HG02840 (cell line): ENCODE measurements at regions not wholly inside any gene's neighbourhood (a gene's known extent, or its start where the extent isn't known, plus 50 kb on each side); places are given as distances from the start of the nearest gene placed in this dataset.

ENCODE experiments used
- ATAC-seq: cut with Tn5 transposase; IDR thresholded peaks from one replicate; pipeline ENCODE4 v1.9.1; 2021; ENCODE audit warnings: mild to moderate bottlenecking, moderate library complexity, moderate number of reproducible peaks; ENCODE audit not compliant: unreplicated experiment, low FRiP score

GRCh38 chr3:30256474-30256873, 349.9 kb upstream of the TGFBR2 start:
- no peak for ATAC-seq

GRCh38 chr3:30258426-30259392, 347.7 kb upstream of the TGFBR2 start:
- ATAC-seq, result no peak

DNA sequence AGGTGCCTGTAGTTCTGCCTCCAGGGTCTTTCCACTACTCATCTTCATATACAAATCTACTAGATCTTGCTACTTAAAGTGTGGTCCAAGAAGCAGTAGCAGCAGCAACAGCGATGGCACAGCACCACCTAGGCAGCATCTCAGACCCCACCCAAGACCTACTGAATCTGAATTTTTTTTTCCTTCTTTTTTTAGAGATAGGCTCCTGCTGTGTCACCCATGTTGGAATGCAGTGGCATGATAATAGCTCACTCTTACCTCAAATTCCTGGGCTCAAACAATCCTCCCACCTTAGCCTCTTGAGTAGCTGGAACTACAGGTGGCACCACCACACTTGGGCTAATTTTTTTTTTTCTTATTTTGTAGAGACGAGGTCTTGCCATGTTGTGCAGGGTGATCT, 346.7 kb upstream of the TGFBR2 start:
- no peak for ATAC-seq

GRCh38 chr3:30260762-30261161, 345.6 kb upstream of the TGFBR2 start:
- no peak for ATAC-seq

DNA sequence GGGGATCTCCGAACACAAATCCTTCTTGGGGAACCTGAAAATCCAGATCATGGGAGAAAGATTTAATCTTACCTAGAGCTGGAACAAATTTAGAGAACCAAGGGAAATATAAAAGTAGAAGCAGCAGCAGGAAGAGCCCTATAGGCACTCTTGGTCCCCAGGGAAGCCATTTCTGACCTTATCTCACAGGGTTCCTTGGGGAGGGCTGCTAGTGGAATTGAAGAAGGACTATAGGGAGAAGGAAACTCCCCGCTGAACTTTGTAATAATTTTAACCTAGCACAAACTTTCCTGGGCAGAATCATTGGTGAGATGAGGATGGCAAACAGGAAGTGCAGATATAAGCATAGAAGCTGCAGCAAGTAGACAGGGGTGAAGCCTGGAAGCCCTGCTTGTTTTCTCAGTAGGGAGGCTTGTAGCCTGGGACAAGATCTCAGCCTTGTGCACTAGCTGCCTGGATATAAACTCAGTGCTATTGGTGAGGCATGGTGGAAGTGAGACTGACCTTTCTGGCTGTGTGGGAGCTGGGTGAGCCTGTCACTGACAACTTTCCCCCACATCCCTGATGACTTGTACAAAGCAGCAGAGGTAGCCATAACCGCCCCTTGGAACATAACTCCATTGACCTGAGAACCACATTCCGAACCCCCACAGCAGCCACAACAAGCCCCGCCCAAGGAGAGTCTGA, 343.0 kb upstream of the TGFBR2 start:
- ATAC-seq, result no peak

DNA sequence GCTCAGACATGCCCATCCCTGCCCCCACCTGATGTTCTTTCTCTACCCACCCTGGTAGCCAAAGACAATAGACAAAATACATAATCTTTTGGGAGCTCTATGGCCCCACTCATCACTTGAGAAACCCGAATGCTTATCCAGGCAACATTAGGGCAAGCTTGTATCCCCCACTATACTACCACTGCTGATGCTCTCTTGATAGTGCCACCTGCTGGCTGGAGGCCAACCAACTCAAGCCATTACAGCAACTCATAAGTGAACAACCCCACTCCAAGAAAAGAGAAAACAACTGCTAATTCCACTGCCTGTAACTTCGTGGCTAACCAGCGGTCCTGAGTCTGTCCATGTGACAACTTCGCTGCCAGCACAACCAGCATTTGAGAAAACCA, 342.5 kb upstream of the TGFBR2 start:
- ATAC-seq, result no peak

GRCh38 chr3:30266524-30266923, 339.9 kb upstream of the TGFBR2 start:
- no peak for ATAC-seq

DNA sequence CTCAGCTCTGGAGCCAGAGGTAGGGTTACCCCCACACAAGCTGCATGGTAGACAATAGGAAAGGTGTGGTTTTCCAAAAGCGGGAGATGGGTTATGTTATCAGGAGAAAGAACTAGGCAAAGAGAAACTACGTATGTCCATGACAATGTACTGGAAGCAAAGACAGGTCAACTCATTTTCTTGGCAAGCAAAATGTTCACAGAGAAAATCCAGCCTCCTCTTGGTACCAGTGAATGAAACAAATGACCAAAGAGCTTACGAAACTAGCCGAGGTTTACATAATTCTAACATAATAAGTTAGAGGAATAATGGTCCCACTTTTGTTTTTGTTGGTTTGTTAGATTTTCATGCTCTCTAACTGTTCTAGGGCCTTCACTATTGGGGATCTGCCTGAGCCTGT, 338.1 kb upstream of the TGFBR2 start:
- no peak for ATAC-seq

GRCh38 chr3:30269751-30270445, 336.5 kb upstream of the TGFBR2 start:
- ATAC-seq, result no peak

GRCh38 chr3:30271781-30272180, 334.6 kb upstream of the TGFBR2 start:
- no peak for ATAC-seq

- ATAC-seq, result no peak
Observed at GRCh38 chr3:30273304-30274072, 332.9 kb upstream of the TGFBR2 start.

DNA sequence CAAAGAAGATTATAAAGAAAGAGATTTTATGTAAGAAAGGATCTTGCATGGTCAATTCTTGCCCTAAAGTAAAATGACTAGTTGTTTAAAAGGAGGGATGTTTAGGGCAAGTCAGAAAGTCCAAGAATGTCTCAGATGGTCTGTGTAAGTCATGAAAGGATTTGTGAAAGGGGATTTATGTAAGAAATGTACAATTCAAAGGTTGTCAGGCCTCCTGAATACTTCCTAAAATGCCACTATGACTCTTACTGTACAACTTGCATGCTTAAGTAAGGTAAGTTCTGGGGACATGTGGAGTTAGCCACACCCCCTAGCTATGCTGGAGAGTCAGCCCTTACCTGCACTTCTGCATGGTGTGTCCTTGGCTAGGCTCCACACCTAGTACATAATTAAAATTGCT, 328.9 kb upstream of the TGFBR2 start:
- no peak for ATAC-seq

DNA sequence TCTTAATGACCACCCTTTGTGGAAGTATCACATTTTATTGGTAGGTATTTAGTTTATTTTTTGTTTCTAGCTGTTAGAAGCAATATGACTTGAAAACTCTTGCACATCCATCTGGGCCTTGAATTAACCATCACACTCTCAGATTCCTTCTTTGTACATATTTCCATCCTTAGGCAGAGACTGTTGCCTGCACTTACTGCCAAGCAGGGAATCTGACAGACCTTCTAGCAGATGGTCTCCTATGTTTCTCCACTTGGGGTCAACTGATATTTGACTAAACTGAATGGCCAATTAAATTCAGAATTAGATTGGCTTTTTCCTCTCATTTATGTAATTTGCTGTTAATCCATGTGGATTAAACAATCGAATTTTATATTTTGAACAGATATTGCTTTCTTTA, 324.9 kb upstream of the TGFBR2 start:
- ATAC-seq, result no peak

DNA sequence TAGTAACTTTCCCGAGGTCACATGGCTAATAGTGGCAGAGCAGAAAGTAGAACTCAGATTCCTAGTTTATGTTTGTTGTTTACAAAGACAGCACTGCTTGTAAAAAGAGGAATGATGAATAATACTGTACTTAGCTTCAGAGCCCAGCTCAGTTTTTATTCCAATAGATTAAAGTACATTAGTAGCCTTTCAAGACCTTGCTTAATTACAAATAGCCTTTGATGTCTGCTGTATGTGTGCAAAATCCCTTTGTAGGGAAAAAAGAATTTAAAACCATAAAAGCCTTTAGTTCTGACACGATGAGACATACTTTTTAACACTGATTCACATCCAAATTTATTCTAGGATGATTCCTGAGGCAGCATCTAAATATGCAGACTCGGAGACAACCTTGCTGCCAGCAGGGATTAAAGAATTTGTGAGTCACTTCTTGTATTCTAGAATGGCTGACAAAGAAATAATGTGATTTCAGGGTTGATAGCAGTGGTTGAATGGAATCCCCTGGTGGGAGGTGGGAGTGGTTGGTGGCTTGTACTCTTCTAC, 324.2 kb upstream of the TGFBR2 start:
- no peak for ATAC-seq

GRCh38 chr3:30285188-30286006, 321.0 kb upstream of the TGFBR2 start:
- ATAC-seq, result no peak

GRCh38 chr3:30286007-30286669, 320.3 kb upstream of the TGFBR2 start:
- no peak for ATAC-seq

DNA sequence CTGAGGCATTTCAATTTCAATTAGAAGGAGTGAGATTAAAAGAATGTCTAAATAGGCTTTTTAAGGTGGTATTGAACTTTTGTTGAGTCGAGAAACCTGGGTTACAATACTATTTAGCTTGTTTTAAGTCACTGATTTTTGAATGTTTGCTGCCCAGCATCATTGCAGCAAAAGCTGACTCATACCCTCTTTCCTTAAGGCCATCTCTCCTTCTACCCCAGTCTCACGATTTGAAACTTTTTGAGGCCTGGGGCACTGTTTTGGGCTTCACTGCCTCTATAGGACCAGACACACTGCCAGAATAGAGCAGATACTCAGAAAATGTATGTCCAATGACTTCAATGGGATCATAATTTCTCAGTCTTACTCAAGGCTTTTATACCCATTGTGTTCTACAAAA, 319.6 kb upstream of the TGFBR2 start:
- ATAC-seq, result no peak

DNA sequence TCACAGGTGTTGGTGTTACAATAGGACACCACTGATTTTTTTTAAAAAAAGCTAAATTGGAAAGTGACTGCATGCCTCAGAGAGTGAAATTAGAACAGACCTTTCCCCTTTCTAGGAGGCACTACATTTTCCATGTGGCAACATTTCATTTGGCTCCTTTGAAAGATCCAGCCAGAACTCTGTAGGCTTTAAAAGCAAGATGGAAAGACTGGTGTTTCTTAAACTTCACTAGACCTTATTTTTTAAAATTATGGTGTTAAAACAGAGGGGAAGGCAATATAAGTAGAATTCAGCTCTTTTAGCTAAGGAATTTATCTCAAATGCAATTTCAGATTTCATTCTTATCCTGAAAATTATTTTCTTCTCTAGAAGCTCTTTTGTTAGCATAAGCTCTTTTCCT, 317.6 kb upstream of the TGFBR2 start:
- no peak for ATAC-seq

GRCh38 chr3:30289324-30289723, 317.1 kb upstream of the TGFBR2 start:
- ATAC-seq, result no peak
